Neural cell (in vitro differentiated cells): ENCODE measurements at regions not wholly inside any gene's neighbourhood (a gene's known extent, or its start where the extent isn't known, plus 50 kb on each side); places are given as distances from the start of the nearest gene placed in this dataset.

Source experiments
- POLR2AphosphoS5 ChIP-seq: IDR thresholded peaks from 2 replicates; pipeline ENCODE4 v1.6.1; 2012
- RAD21 ChIP-seq: fragments of 450-650 bp; conservative IDR thresholded peaks from 2 replicates; pipeline ENCODE4 v1.6.1; 2014; ENCODE audit warnings: antibody characterized with exemption, mild to moderate bottlenecking, moderate library complexity
- SMC3 ChIP-seq: fragments of 450-650 bp; conservative IDR thresholded peaks from 2 replicates; pipeline ENCODE4 v1.6.1; 2014; ENCODE audit warnings: antibody characterized with exemption, mild to moderate bottlenecking, moderate library complexity; ENCODE audit not compliant: poor library complexity
- TF ChIP-seq, protein P1 (sequence below): fragments of 450-650 bp; IDR thresholded peaks from 2 replicates; pipeline ENCODE4 v1.5.1; 2014; ENCODE audit warnings: antibody characterized with exemption, mild to moderate bottlenecking, moderate library complexity; ENCODE audit not compliant: poor library complexity, severe bottlenecking

DNA sequence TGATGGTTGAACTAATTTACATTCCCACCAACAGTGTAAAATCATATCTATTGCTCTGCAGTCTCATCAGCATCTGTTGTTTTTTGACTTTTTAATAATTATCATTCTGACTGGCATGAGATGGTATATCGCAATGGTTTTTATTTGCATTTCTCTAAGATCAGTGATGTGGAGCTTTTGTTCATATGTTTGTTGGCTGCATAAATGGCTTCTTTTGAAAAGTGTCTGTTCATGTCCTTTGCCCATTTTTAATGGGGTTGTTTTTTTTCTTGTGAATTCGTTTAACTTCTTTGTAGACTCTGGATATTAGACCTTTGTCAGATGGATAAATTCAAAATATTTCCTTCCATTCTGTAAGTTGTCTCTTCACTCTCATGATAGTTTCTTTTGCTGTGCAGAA is 115.2 kb upstream of the CDH12 start:
- no peak for TF ChIP-seq SMC3
- TF ChIP-seq, protein P1, sequence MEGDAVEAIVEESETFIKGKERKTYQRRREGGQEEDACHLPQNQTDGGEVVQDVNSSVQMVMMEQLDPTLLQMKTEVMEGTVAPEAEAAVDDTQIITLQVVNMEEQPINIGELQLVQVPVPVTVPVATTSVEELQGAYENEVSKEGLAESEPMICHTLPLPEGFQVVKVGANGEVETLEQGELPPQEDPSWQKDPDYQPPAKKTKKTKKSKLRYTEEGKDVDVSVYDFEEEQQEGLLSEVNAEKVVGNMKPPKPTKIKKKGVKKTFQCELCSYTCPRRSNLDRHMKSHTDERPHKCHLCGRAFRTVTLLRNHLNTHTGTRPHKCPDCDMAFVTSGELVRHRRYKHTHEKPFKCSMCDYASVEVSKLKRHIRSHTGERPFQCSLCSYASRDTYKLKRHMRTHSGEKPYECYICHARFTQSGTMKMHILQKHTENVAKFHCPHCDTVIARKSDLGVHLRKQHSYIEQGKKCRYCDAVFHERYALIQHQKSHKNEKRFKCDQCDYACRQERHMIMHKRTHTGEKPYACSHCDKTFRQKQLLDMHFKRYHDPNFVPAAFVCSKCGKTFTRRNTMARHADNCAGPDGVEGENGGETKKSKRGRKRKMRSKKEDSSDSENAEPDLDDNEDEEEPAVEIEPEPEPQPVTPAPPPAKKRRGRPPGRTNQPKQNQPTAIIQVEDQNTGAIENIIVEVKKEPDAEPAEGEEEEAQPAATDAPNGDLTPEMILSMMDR: no peak
- no peak for TF ChIP-seq POLR2AphosphoS5
- TF ChIP-seq RAD21: no peak
